GM12891 (cell line): ENCODE measurements at regions not wholly inside any gene's neighbourhood (a gene's known extent, or its start where the extent isn't known, plus 50 kb on each side); places are given as distances from the start of the nearest gene placed in this dataset.

Experiments used
- POLR2A ChIP-seq: IDR thresholded peaks from 2 replicates; pipeline ENCODE4 v1.6.1; 2011; ENCODE audit warnings: low read depth, low read length, control low read depth
- POLR2AphosphoS5 ChIP-seq: IDR thresholded peaks from 2 replicates; pipeline ENCODE4 v1.6.1; 2011; ENCODE audit warnings: low read depth, low read length, control low read depth
- SPI1 ChIP-seq: IDR thresholded peaks from 2 replicates; pipeline ENCODE4 v1.6.1; 2011; ENCODE audit warnings: low read depth, low read length, control low read depth
- TAF1 ChIP-seq: IDR thresholded peaks from 2 replicates; pipeline ENCODE4 v1.6.1; 2011; ENCODE audit warnings: low read depth, low read length, control low read depth

DNA sequence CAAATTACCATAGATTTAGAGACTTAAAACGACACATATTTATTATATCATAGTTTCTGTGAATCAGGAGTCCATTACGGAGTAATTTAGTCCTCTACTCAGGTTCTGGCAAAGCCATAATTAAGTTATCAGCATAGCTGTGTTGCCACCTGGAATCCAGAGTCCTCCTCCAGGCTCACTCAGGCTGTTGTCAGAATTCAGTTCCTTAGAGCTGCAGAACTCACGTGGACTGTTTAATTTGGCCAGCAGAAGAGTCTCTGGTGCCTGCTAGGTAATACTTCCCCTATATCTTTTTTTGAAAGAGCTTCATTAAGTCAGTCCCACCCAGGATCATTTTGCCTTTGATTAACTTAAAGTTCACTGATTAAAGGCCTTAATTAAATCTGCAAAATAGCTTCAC lies 891.5 kb downstream of the SUCLG1 start:
- TF ChIP-seq POLR2A (no peak), POLR2AphosphoS5 (no peak), TAF1 (no peak), SPI1 (no peak)
